ENCODE measurements at regions not wholly inside any gene's neighbourhood (a gene's known extent, or its start where the extent isn't known, plus 50 kb on each side); places are given as distances from the start of the nearest gene placed in this dataset.

- Histone ChIP-seq H4K8ac (ENCODE audit: extremely low read depth, insufficient read depth, low read length) (no peak overlapping the region), H3K4me1 (replicated peaks in 1 of 4; ENCODE audit: control insufficient read depth in 3 of 4, insufficient read depth in 4 of 4, low read length in 3 of 4) (peaks cover 0 to 4% (median 2%) of the 10 kb centered on the region in 4 experiments; a peak in 2 of 7 replicates), H3K23ac (ENCODE audit: insufficient read length) (no peak overlapping the region), H2AK5ac (ENCODE audit: low read depth, low read length) (no peak overlapping the region), H2BK15ac (ENCODE audit: low read length) (no peak overlapping the region), H3K18ac (ENCODE audit: extremely low read depth, low read length) (no peak overlapping the region), H3K4ac (replicated peaks; ENCODE audit: insufficient read length, low read depth, low read length) (no peak overlapping the region), H3K27me3 (replicated peaks in 1 of 4; ENCODE audit: control insufficient read depth in 3 of 4, extremely low read depth in 1 of 4, insufficient read depth in 3 of 4, low read length in 3 of 4) (no peaks in the 10 kb centered on the region), H2AFZ (ENCODE audit: low read length) (no peak overlapping the region), H3K27ac (ENCODE audit: low read depth, low read length) (no peak overlapping the region), H3K36me3 (ENCODE audit: control insufficient read depth in 2 of 4, insufficient read depth in 4 of 4, low read length in 3 of 4) (no peaks in the 10 kb centered on the region), H3K79me2 (ENCODE audit: control insufficient read depth in 1 of 2, insufficient read depth in 2 of 2, low read length in 2 of 2) (no peaks in the 10 kb centered on the region), H3K79me1 (ENCODE audit: low read depth, low read length) (no peaks in the 10 kb centered on the region), H4K20me1 (replicated peaks in 1 of 2; ENCODE audit: control insufficient read depth in 1 of 2, insufficient read depth in 2 of 2, low read length in 2 of 2) (no peaks in the 10 kb centered on the region), H3K9me3 (ENCODE audit: insufficient read depth in 2 of 2, low read depth in 1 of 2, low read length in 1 of 2) (peaks cover 0 to 4% of the 10 kb centered on the region in 2 experiments; a peak in 2 of 4 replicates), H2BK20ac (ENCODE audit: low read length) (no peak overlapping the region), H3K4me2 (ENCODE audit: insufficient read depth in 1 of 2, low read depth in 2 of 2, low read length in 2 of 2) (no peak overlapping the region), H3K23me2 (ENCODE audit: low read depth, low read length) (no peaks in the 10 kb centered on the region), H3K14ac (ENCODE audit: insufficient read length) (no peak overlapping the region), H2BK120ac (replicated peaks; ENCODE audit: low read depth, low read length) (no peak overlapping the region), H3K56ac (replicated peaks; ENCODE audit: insufficient read length, low read depth, low read length) (no peak overlapping the region), H2BK12ac (ENCODE audit: low read depth, low read length) (no peak overlapping the region), H4K91ac (replicated peaks; ENCODE audit: insufficient read length, low read length) (no peak overlapping the region), H2BK5ac (ENCODE audit: low read depth, low read length) (no peak overlapping the region), H3K9ac (replicated peaks in 1 of 4; ENCODE audit: extremely low read depth in 1 of 4, low read depth in 3 of 4, low read length in 3 of 4) (no peak overlapping the region), H4K5ac (ENCODE audit: insufficient read length, low read depth, low read length) (no peak overlapping the region), H3K4me3 (ENCODE audit: extremely low read depth in 1 of 4, insufficient read depth in 2 of 4, low read depth in 3 of 4, low read length in 4 of 4) (no peak overlapping the region)
- 92% methylated on average over 1 of the region's 1 CpG; no CpG with 5 or more reads in 1 of the 2 experiments for WGBS, 2 experiments (ENCODE audit: extremely low coverage in 1 of 2, insufficient coverage in 1 of 2, insufficient read length in 1 of 2, insufficient replicate concordance in 2 of 2, low coverage in 1 of 2, low lambda C conversion rate in 2 of 2, missing lambda C conversion rate in 1 of 2)
- ChIA-PET CTCF (ENCODE audit: partially characterized antibody) (interaction anchor here (0.6 to 1.1 kb wide), 2 partner anchors 10 to 257 kb away, joined by 3 to 4 read pairs; no protein-coding TSS in a partner anchor), POLR2A (ENCODE audit: partially characterized antibody) (no interaction called here)
- FAIRE-seq = no peak
- no peak for DNase-seq (ENCODE audit: low read depth in 1 of 2, low spot score in 2 of 2)
- TF ChIP-seq JUND (IDR thresholded peaks at IDR 0.05; ENCODE audit: low read length) = no peak
- TF ChIP-seq POU5F1 (IDR thresholded peaks at IDR 0.05; ENCODE audit: low read depth, low read length) = no peak
- TF ChIP-seq CREB1 (IDR thresholded peaks at IDR 0.05) = no peak
- TF ChIP-seq NRF1 (IDR thresholded peaks at IDR 0.05; ENCODE audit: low read depth, low read length) = no peak
- no peak for TF ChIP-seq CTCF (IDR thresholded peaks at IDR 0.05; ENCODE audit: control extremely low read depth in 1 of 3, insufficient read depth in 1 of 3, low read depth in 1 of 3, low read length in 3 of 3)
- TF ChIP-seq RNF2 (IDR thresholded peaks at IDR 0.05; ENCODE audit: borderline replicate concordance, low read depth, low read length, missing control alignments, poor library complexity, severe bottlenecking) = no peak
- TF ChIP-seq HDAC6 (IDR thresholded peaks at IDR 0.05; ENCODE audit: low read depth, low read length) = no peak
- no peak for TF ChIP-seq BRCA1 (IDR thresholded peaks at IDR 0.05; ENCODE audit: low read depth, low read length)
- no peak for TF ChIP-seq GTF2F1 (IDR thresholded peaks at IDR 0.05; ENCODE audit: borderline replicate concordance, low read depth, low read length)
- no peak for TF ChIP-seq PHF8 (conservative IDR thresholded peaks at IDR 0.05; ENCODE audit: low read depth, low read length)
- TF ChIP-seq YY1 (IDR thresholded peaks at IDR 0.05; ENCODE audit: low read depth, low read length) = no peak
- no peak for TF ChIP-seq POLR2AphosphoS5 (IDR thresholded peaks at IDR 0.05; ENCODE audit: low read depth, low read length)
- TF ChIP-seq CHD1 (IDR thresholded peaks at IDR 0.05; ENCODE audit: low read depth, low read length) = no peak
Observed at GRCh38 chr4:124974152-124974551, 261.6 kb upstream of the ANKRD50 start.

All from H1 (cell line).